HEK293 (cell line): ENCODE measurements at regions not wholly inside any gene's neighbourhood (a gene's known extent, or its start where the extent isn't known, plus 50 kb on each side); places are given as distances from the start of the nearest gene placed in this dataset.

ENCODE experiments used
- CTCF ChIA-PET: fragments of 350-600 bp; formaldehyde crosslinking; extraction: SDS; loops from one replicate; lab custom pipeline; 2021; ENCODE audit warnings: antibody characterized with exemption; lab: Yijun Ruan, JAX
- POLR2A ChIA-PET: fragments of 300-600 bp; formaldehyde crosslinking; extraction: SDS; loops from one replicate; lab custom pipeline; 2020; ENCODE audit warnings: antibody characterized with exemption, inconsistent platforms; lab: Yijun Ruan, JAX
- H3K27ac ChIP-seq: fragments of 200-500 bp; sonication (Bioruptor generic); 2 replicates; pipeline ENCODE4 v1.5.1; 2014; ENCODE audit warnings: low read depth, low read length, control low read depth, inconsistent platforms; ENCODE audit errors: extremely low read depth
- H3K36me3 ChIP-seq, 2 experiments: fragments of 200-500 bp in 1 of 2; sonication (Bioruptor generic) in 1 of 2; 1 replicate in 1 of 2; 2 replicates in 1 of 2; pipeline ENCODE4 v1.5.1; 2014 to 2017; ENCODE audit warnings: inconsistent platforms in 2 of 2, low read length in 2 of 2; ENCODE audit not compliant: control insufficient read depth in 2 of 2, insufficient read depth in 1 of 2
- H3K4me1 ChIP-seq: fragments of 200-500 bp; sonication (Bioruptor generic); 2 replicates; pipeline ENCODE4 v1.5.1; 2014; ENCODE audit warnings: mild to moderate bottlenecking, low read length, inconsistent platforms; ENCODE audit not compliant: control insufficient read depth, insufficient read depth
- H3K4me3 ChIP-seq: 2 replicates; pipeline ENCODE4 v1.5.1; 2011; ENCODE audit warnings: low read depth, mild to moderate bottlenecking, control low read depth, low read length, moderate library complexity
- H3K9me3 ChIP-seq: fragments of 200-500 bp; sonication (Bioruptor generic); 2 replicates; pipeline ENCODE4 v1.5.1; 2014; ENCODE audit warnings: low read depth, low read length, inconsistent platforms; ENCODE audit not compliant: control insufficient read depth, insufficient read depth
- GLIS1 ChIP-seq: fragments of 450-650 bp; formaldehyde crosslinking; IDR thresholded peaks from 2 replicates; pipeline ENCODE4 v1.5.1; 2016; ENCODE audit warnings: missing biosample characterization, missing genetic modification characterization
- PRDM2 ChIP-seq: fragments of 450-650 bp; formaldehyde crosslinking; IDR thresholded peaks from 2 replicates; pipeline ENCODE4 v1.5.1; 2016; ENCODE audit warnings: missing biosample characterization, missing genetic modification characterization, borderline replicate concordance
- ZBTB48 ChIP-seq: fragments of 450-650 bp; formaldehyde crosslinking; IDR thresholded peaks from 2 replicates; pipeline ENCODE4 v1.5.1; 2016; ENCODE audit warnings: missing biosample characterization, missing genetic modification characterization
- ZBTB8A ChIP-seq: fragments of 450-650 bp; formaldehyde crosslinking; IDR thresholded peaks from 2 replicates; pipeline ENCODE4 v1.5.1; 2016; ENCODE audit warnings: missing biosample characterization, missing genetic modification characterization
- ZFP3 ChIP-seq: fragments of 450-650 bp; formaldehyde crosslinking; IDR thresholded peaks from 2 replicates; pipeline ENCODE4 v1.5.1; 2016; ENCODE audit warnings: low read depth, missing biosample characterization, missing genetic modification characterization
- ZNF146 ChIP-seq: fragments of 450-650 bp; formaldehyde crosslinking; IDR thresholded peaks from 2 replicates; pipeline ENCODE4 v1.5.1; 2016; ENCODE audit warnings: missing biosample characterization, missing genetic modification characterization
- ZNF155 ChIP-seq: fragments of 450-650 bp; formaldehyde crosslinking; IDR thresholded peaks from 2 replicates; pipeline ENCODE4 v1.5.1; 2016; ENCODE audit warnings: missing biosample characterization, missing genetic modification characterization
- ZNF184 ChIP-seq: fragments of 450-650 bp; IDR thresholded peaks from 2 replicates; pipeline ENCODE4 v1.5.1; 2018; ENCODE audit warnings: missing biosample characterization, mild to moderate bottlenecking, missing genetic modification characterization
- ZNF19 ChIP-seq: fragments of 450-650 bp; formaldehyde crosslinking; IDR thresholded peaks from 2 replicates; pipeline ENCODE4; 2016; ENCODE audit warnings: missing biosample characterization, missing genetic modification characterization, low read depth
- ZNF266 ChIP-seq: fragments of 450-650 bp; formaldehyde crosslinking; IDR thresholded peaks from 2 replicates; pipeline ENCODE4 v1.5.1; 2016; ENCODE audit warnings: missing biosample characterization, missing genetic modification characterization, low read depth
- ZNF501 ChIP-seq: fragments of 450-650 bp; formaldehyde crosslinking; IDR thresholded peaks from 2 replicates; pipeline ENCODE4 v1.5.1; 2016; ENCODE audit warnings: missing biosample characterization, missing genetic modification characterization
- ZNF544 ChIP-seq: fragments of 450-650 bp; formaldehyde crosslinking; IDR thresholded peaks from 2 replicates; pipeline ENCODE4 v1.5.0; 2017; ENCODE audit warnings: missing biosample characterization, missing genetic modification characterization
- ZNF549 ChIP-seq: fragments of 450-650 bp; IDR thresholded peaks from 2 replicates; pipeline ENCODE4 v1.5.1; 2018; ENCODE audit warnings: missing biosample characterization, missing genetic modification characterization, mild to moderate bottlenecking, inconsistent platforms, moderate library complexity
- ZNF629 ChIP-seq: fragments of 450-650 bp; formaldehyde crosslinking; IDR thresholded peaks from 2 replicates; pipeline ENCODE4 v1.5.1; 2017; ENCODE audit warnings: missing biosample characterization, missing genetic modification characterization
- ZNF639 ChIP-seq: fragments of 450-650 bp; formaldehyde crosslinking; IDR thresholded peaks from 2 replicates; pipeline ENCODE4 v1.5.1; 2016; ENCODE audit warnings: missing biosample characterization, missing genetic modification characterization
- TF ChIP-seq, protein P1 (sequence below): fragments of 450-650 bp; IDR thresholded peaks from 2 replicates; pipeline ENCODE4 v1.5.1; 2018; ENCODE audit warnings: missing biosample characterization, missing genetic modification characterization
- TF ChIP-seq, protein P2 (sequence below): fragments of 450-650 bp; formaldehyde crosslinking; IDR thresholded peaks from 2 replicates; pipeline ENCODE4 v1.5.1; 2016; ENCODE audit warnings: missing biosample characterization, missing genetic modification characterization
- TF ChIP-seq, protein P3 (sequence below): fragments of 450-650 bp; formaldehyde crosslinking; IDR thresholded peaks from 2 replicates; pipeline ENCODE4 v1.5.1; 2016; ENCODE audit warnings: missing biosample characterization, missing genetic modification characterization

GRCh38 chr22:27541836-27542235 lies 259.7 kb downstream of the MN1 start:
- TF ChIP-seq ZNF146 (tag by site-specific recombination) (no peak), ZNF501 (tag by site-specific recombination) (no peak), ZNF19 (tag by site-specific recombination) (no peak), ZFP3 (no peak), ZNF184 (tag by site-specific recombination) (no peak), ZNF266 (tag by site-specific recombination) (no peak), ZNF639 (tag by site-specific recombination) (no peak), ZNF544 (tag by site-specific recombination) (no peak), ZNF155 (tag by site-specific recombination) (no peak), ZNF549 (tag by site-specific recombination) (no peak), PRDM2 (no peak), ZBTB8A (no peak), ZNF629 (tag by site-specific recombination) (no peak)
- TF ChIP-seq, protein P1, sequence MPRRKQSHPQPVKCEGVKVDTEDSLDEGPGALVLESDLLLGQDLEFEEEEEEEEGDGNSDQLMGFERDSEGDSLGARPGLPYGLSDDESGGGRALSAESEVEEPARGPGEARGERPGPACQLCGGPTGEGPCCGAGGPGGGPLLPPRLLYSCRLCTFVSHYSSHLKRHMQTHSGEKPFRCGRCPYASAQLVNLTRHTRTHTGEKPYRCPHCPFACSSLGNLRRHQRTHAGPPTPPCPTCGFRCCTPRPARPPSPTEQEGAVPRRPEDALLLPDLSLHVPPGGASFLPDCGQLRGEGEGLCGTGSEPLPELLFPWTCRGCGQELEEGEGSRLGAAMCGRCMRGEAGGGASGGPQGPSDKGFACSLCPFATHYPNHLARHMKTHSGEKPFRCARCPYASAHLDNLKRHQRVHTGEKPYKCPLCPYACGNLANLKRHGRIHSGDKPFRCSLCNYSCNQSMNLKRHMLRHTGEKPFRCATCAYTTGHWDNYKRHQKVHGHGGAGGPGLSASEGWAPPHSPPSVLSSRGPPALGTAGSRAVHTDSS (tag by site-specific recombination), result no peak
- TF ChIP-seq, protein P2, sequence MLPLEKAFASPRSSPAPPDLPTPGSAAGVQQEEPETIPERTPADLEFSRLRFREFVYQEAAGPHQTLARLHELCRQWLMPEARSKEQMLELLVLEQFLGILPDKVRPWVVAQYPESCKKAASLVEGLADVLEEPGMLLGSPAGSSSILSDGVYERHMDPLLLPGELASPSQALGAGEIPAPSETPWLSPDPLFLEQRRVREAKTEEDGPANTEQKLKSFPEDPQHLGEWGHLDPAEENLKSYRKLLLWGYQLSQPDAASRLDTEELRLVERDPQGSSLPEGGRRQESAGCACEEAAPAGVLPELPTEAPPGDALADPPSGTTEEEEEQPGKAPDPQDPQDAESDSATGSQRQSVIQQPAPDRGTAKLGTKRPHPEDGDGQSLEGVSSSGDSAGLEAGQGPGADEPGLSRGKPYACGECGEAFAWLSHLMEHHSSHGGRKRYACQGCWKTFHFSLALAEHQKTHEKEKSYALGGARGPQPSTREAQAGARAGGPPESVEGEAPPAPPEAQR (tag by site-specific recombination), result no peak
- no peaks in the 10 kb centered on the region for H3K4me1 ChIP-seq
- POLR2A ChIA-PET, result no interaction called here
- no peak overlapping the region for H3K27ac ChIP-seq
- no peaks in the 10 kb centered on the region for H3K9me3 ChIP-seq
- CTCF ChIA-PET, result no interaction called here
- no peaks in the 10 kb centered on the region for H3K36me3 ChIP-seq
- H3K4me3 ChIP-seq, result no peak overlapping the region

GRCh38 chr22:27542602-27543001 lies 259.0 kb downstream of the MN1 start:
- ChIA-PET POLR2A (no interaction called here), CTCF (no interaction called here)
- Histone ChIP-seq H3K27ac (no peak overlapping the region), H3K4me1 (no peaks in the 10 kb centered on the region), H3K4me3 (no peak overlapping the region), H3K36me3 (no peaks in the 10 kb centered on the region), H3K9me3 (no peaks in the 10 kb centered on the region)
- TF ChIP-seq, protein P3, sequence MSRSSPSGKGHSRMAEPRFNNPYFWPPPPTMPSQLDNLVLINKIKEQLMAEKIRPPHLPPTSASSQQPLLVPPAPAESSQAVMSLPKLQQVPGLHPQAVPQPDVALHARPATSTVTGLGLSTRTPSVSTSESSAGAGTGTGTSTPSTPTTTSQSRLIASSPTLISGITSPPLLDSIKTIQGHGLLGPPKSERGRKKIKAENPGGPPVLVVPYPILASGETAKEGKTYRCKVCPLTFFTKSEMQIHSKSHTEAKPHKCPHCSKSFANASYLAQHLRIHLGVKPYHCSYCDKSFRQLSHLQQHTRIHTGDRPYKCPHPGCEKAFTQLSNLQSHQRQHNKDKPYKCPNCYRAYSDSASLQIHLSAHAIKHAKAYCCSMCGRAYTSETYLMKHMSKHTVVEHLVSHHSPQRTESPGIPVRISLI (tag by site-specific recombination), result no peak
- TF ChIP-seq ZBTB48 (tag by site-specific recombination) (no peak), GLIS1 (tag by site-specific recombination) (peak; percentile 72)
